ENCODE measurements at regions not wholly inside any gene's neighbourhood (a gene's known extent, or its start where the extent isn't known, plus 50 kb on each side); places are given as distances from the start of the nearest gene placed in this dataset.

GRCh38 chr3:186461141-186461540 is 83.0 kb downstream of the CRYGS start:
- TF ChIP-seq CTCF (IDR thresholded peaks at IDR 0.05; ENCODE audit: poor library complexity), result no peak
- TF ChIP-seq EZH2 (IDR thresholded peaks at IDR 0.05; ENCODE audit: borderline replicate concordance), result no peak

All from hepatocyte (in vitro differentiated cells).